GM12873 (cell line): ENCODE measurements at regions not wholly inside any gene's neighbourhood (a gene's known extent, or its start where the extent isn't known, plus 50 kb on each side); places are given as distances from the start of the nearest gene placed in this dataset.

Source experiments
- CTCF ChIP-seq: IDR thresholded peaks from 2 replicates; pipeline ENCODE4 v1.5.1; 2012; ENCODE audit warnings: low read depth, mild to moderate bottlenecking, moderate library complexity, low read length, control low read depth; ENCODE audit not compliant: insufficient read depth; ENCODE audit errors: missing control alignments

DNA sequence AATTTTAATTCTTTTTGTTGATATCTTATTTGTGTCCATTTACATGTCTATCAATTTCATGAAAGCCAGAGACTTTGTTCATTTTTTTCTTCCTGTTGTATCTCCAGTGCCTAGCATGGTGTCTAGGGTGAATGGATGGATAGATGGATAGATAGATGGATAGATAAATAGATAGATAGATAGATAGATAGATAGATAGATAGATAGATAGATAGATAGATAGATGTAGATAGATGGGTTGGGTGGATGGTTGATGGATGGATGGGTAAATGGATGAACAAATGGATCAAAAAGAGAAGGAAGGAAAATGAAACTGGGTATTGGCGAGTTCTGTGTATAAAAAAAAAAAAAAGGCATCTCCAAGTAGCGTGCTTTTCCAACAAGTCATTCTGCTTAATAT lies 120.5 kb downstream of the FAM124B start:
- no peak for TF ChIP-seq CTCF

DNA sequence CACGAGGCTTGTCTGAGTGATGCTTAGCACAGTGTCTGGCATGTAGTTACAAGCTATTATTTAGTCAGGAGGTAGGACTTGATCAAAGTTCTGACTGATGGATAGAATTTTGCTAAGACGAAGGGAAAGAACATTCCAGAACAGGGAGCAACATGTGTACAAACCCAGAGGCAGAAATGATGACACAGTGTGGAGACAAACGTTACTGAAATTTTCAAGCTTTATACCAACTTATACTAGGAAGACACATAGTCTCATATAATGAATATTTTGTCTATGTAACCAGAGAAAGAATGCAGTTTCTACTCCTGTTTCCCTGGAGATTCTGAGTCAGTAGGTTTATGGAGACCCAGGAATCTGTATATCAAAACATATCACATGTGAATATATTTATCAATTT lies 123.4 kb downstream of the FAM124B start:
- TF ChIP-seq CTCF: no peak

DNA sequence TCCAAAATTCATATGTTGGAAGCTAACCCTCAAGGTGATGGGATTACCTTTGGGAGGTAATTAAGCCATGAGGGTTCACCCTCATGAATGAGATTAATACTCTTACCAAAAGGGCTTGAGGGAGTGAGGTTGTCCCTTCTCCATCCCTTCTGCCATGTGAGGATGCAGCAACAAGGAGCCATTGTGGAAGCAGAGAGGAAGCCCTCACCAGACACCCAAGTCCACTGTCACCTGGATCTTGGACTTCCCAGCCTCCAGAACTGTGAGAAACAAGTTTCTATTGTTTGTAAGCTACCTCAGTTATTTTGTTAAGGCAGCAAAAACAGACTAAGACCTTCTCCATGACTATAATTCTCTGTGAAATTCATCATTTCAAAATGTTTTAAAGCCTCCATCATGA lies 125.7 kb downstream of the FAM124B start:
- TF ChIP-seq CTCF: no peak

DNA sequence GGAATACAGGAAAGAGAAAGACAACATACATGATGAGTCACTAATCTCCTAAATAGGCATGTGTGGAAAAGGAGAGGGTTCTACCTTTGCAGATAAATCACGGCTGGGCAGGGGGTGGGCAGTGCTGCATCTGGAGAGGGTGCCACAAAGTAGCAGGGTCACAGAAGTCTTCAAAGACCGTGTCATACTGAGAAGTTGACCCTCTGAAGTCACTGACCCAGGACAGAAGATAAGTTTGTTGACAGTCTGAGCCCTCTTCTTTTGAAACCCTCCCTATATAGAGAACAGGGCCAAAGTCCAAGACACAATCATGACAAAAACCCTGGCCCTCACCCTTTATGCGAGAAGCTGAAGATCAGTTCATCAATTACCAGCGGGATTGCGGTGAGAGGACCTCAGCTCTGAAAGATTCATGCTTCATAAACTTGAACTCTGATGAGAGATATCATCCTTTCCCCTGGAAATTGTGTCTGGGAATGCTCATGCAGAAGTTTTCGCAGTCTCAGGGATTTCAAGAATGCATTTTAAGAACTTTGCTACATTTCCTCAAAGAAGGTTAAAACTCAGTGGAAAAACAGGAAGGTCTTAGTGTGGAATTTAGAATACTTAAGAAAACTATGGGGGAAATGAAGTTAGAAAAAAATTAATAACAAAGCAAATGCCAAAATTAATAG lies 129.5 kb downstream of the FAM124B start:
- no peak for TF ChIP-seq CTCF

DNA sequence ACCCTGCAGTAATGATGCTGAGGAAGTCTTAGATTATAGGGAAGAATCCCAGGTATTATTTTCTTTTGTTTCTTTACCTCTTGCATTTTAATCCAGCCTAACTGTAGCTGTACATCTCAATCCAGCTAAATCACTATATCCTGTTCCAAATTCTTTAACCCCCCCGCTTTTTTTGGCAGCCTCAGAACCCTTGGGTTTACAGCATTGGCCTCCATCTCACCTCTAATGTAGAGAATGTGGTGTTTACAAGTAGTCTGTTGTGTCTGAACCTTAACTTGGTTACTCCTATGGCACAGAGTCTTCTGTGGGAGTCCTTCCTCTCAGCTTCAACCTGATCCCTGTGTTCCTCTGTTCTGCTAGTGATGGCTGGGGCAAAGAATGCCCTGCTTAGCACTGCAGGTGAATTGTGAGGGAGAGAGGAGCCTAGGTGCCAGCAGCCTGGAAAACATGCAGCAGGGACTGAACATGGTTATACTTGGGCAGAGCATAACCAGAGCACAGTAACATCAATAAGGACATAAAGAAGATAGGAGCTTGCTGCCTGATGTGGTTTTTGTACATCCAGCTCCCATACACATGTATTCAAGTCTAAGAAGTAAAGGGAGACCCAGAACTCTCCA lies 130.2 kb downstream of the FAM124B start:
- no peak for TF ChIP-seq CTCF

DNA sequence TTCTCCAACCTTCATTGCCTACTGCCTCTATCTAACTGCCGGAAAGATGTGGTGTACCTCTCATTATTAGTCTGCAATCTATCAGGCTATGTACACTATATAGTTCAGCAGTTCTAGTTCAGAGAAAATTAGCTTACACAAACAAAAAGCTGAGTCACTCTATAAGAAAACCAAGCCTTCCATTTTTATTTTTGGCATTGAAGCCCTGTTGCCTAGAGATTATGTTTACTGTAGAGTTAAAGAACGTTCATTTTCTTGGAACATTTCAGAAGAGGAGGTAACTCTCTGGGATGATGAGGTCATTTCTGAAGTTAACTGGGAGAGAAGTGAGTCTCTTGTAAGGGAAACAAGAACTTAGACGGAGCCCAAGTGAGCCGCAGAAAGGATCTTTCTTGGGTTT lies 133.5 kb downstream of the FAM124B start:
- no peak for TF ChIP-seq CTCF

- no peak for TF ChIP-seq CTCF
Observed at GRCh38 chr2:224264259-224264658, 137.6 kb downstream of the FAM124B start.
